Sigmoid colon (tissue), 6 donors: ENCODE measurements at regions not wholly inside any gene's neighbourhood (a gene's known extent, or its start where the extent isn't known, plus 50 kb on each side); places are given as distances from the start of the nearest gene placed in this dataset.

Experiments
- DNase-seq: peaks from one replicate; pipeline ENCODE4 v3.0.0-alpha.2; 2019
- H3K27ac ChIP-seq, 4 donors: fragments of 200-600 bp; sonication (generic); one replicate each; pipeline ENCODE4 v1.5.1; 2016 to 2019; ENCODE audit warnings: mild to moderate bottlenecking in 1 of 4
- H3K27me3 ChIP-seq, 3 donors: fragments of 200-600 bp; sonication (generic); one replicate each; pipeline ENCODE4 v1.5.1; 2019; ENCODE audit warnings: mild to moderate bottlenecking in 1 of 3
- H3K36me3 ChIP-seq, 4 donors: fragments of 200-600 bp; sonication (generic); one replicate each; pipeline ENCODE4 v1.5.1; 2016 to 2019
- H3K4me1 ChIP-seq, 4 donors: fragments of 200-600 bp; sonication (generic); one replicate each; pipeline ENCODE4 v1.5.1; 2017 to 2019
- H3K4me3 ChIP-seq, 4 donors: fragments of 200-600 bp; sonication (generic); one replicate each; pipeline ENCODE4 v1.5.1; 2017 to 2019; ENCODE audit warnings: mild to moderate bottlenecking in 2 of 4, moderate library complexity in 1 of 4
- H3K9me3 ChIP-seq, 4 donors: fragments of 200-600 bp in 3 of 4; sonication (generic) in 3 of 4; one replicate each; pipeline versions ENCODE4 v1.5.1 to v1.6.1; 2013 to 2019
- CTCF ChIP-seq, 4 experiments: fragments of 450-650 bp in 3 of 4; fragments of 200-600 bp in 1 of 4; IDR thresholded peaks; one replicate each; pipeline ENCODE4 v1.5.1; 2016 to 2019; ENCODE audit warnings: antibody characterized with exemption in 4 of 4, mild to moderate bottlenecking in 3 of 4, moderate library complexity in 2 of 4
- EP300 ChIP-seq, 4 donors: sonication (generic); formaldehyde crosslinking; IDR thresholded peaks; one replicate each; pipeline ENCODE4 v1.6.1; 2017; ENCODE audit warnings: antibody characterized with exemption in 4 of 4
- POLR2A ChIP-seq, 2 donors: fragments of 450-650 bp; IDR thresholded peaks; one replicate each; pipeline ENCODE4 v1.6.1; 2016; ENCODE audit warnings: antibody characterized with exemption in 2 of 2, mild to moderate bottlenecking in 2 of 2, moderate library complexity in 2 of 2
- POLR2AphosphoS5 ChIP-seq, 4 donors: sonication (generic); formaldehyde crosslinking; IDR thresholded peaks; one replicate each; pipeline ENCODE4 v1.6.1; 2017; ENCODE audit warnings: antibody characterized with exemption in 4 of 4
- WGBS, 2 donors: extraction: QIAGEN DNeasy Blood & Tissue Kit; methylation state at CpG; one replicate each; pipeline ENCODE4 v1.1.7; 2013; 5-methylcytosine and 5-hydroxymethylcytosine counted together
- intact Hi-C: fragments of 100-400 bp; cut with DNase I; formaldehyde crosslinking; loops from one replicate; pipeline ENCODE4 v1.15.1; 2023
- donor health status: healthy with polysubstance abuse.
- donor health status: healthy.

- no peak overlapping the region for H3K27ac ChIP-seq
- no peak for TF ChIP-seq CTCF (IDR thresholded peaks at IDR 0.05)
- no peak for TF ChIP-seq EP300 (IDR thresholded peaks at IDR 0.05)
- no peak for TF ChIP-seq POLR2A (IDR thresholded peaks at IDR 0.05)
- 77 to 82% methylated on average over 1 of the region's 1 CpG for WGBS, 2 donors
- intact Hi-C loops = no loop called here
- H3K4me1 ChIP-seq = peaks cover 0 to 4% (median 0%) of the 10 kb centered on the region in 4 donors
- H3K36me3 ChIP-seq = no peaks in the 10 kb centered on the region
- no peaks in the 10 kb centered on the region for H3K9me3 ChIP-seq
- no peak overlapping the region for H3K4me3 ChIP-seq
- H3K27me3 ChIP-seq = no peaks in the 10 kb centered on the region
- DNase-seq = no peak
Measured at GRCh38 chr6:167472880-167473279, 148.0 kb downstream of the TTLL2 start.

GRCh38 chr6:167474171-167474570, 149.3 kb downstream of the TTLL2 start:
- H3K4me1 ChIP-seq = peaks cover 0 to 4% (median 0%) of the 10 kb centered on the region in 4 donors
- no peak overlapping the region for H3K27ac ChIP-seq
- WGBS, 2 donors = 88% methylated on average over 8 of the region's 8 CpGs
- H3K9me3 ChIP-seq = no peaks in the 10 kb centered on the region
- DNase-seq = no peak
- TF ChIP-seq POLR2A (IDR thresholded peaks at IDR 0.05) = no peak
- TF ChIP-seq CTCF (IDR thresholded peaks at IDR 0.05) = no peak
- TF ChIP-seq POLR2AphosphoS5 (IDR thresholded peaks at IDR 0.05) = no peak
- TF ChIP-seq EP300 (IDR thresholded peaks at IDR 0.05) = no peak
- no peaks in the 10 kb centered on the region for H3K27me3 ChIP-seq
- intact Hi-C loops = no loop called here
- H3K4me3 ChIP-seq = no peak overlapping the region
- H3K36me3 ChIP-seq = no peaks in the 10 kb centered on the region

- Histone ChIP-seq H3K4me3 (no peak overlapping the region), H3K9me3 (no peaks in the 10 kb centered on the region), H3K27ac (no peak overlapping the region), H3K36me3 (no peaks in the 10 kb centered on the region), H3K27me3 (no peaks in the 10 kb centered on the region), H3K4me1 (peaks cover 0 to 4% (median 0%) of the 10 kb centered on the region in 4 donors)
- WGBS, 2 donors = 74 to 88% methylated on average over 3 of the region's 3 CpGs
- DNase-seq = no peak
- intact Hi-C loops = no loop called here
- no peak for TF ChIP-seq EP300 (IDR thresholded peaks at IDR 0.05)
- no peak for TF ChIP-seq POLR2A (IDR thresholded peaks at IDR 0.05)
- TF ChIP-seq CTCF (IDR thresholded peaks at IDR 0.05) = no peak
- TF ChIP-seq POLR2AphosphoS5 (IDR thresholded peaks at IDR 0.05) = no peak
Measured at GRCh38 chr6:167474725-167475124, 149.8 kb downstream of the TTLL2 start.

GRCh38 chr6:167475947-167476346, 151.1 kb downstream of the TTLL2 start:
- no peak overlapping the region for H3K4me3 ChIP-seq
- TF ChIP-seq CTCF (IDR thresholded peaks at IDR 0.05) = no peak
- H3K27me3 ChIP-seq = no peaks in the 10 kb centered on the region
- H3K27ac ChIP-seq = no peak overlapping the region
- intact Hi-C loops = no loop called here
- no peaks in the 10 kb centered on the region for H3K9me3 ChIP-seq
- no peaks in the 10 kb centered on the region for H3K36me3 ChIP-seq
- peaks cover 0 to 4% (median 0%) of the 10 kb centered on the region in 4 donors for H3K4me1 ChIP-seq
- no peak for DNase-seq
- 82 to 88% methylated on average over 9 of the region's 9 CpGs for WGBS, 2 donors

GRCh38 chr6:167476844-167477595, 152.1 kb downstream of the TTLL2 start:
- WGBS, 2 donors = 87 to 92% methylated on average over 16 of the region's 16 CpGs
- Histone ChIP-seq H3K27me3 (no peaks in the 10 kb centered on the region), H3K9me3 (no peaks in the 10 kb centered on the region), H3K4me1 (peaks cover 0 to 4% (median 0%) of the 10 kb centered on the region in 4 donors), H3K27ac (no peak overlapping the region), H3K4me3 (no peak overlapping the region), H3K36me3 (no peaks in the 10 kb centered on the region)
- intact Hi-C loops = no loop called here
- no peak for DNase-seq
- no peak for TF ChIP-seq POLR2A (IDR thresholded peaks at IDR 0.05)
- no peak for TF ChIP-seq CTCF (IDR thresholded peaks at IDR 0.05)
- no peak for TF ChIP-seq POLR2AphosphoS5 (IDR thresholded peaks at IDR 0.05)
- TF ChIP-seq EP300 (IDR thresholded peaks at IDR 0.05) = no peak
